Erythroblast (primary cell): ENCODE measurements at regions not wholly inside any gene's neighbourhood (a gene's known extent, or its start where the extent isn't known, plus 50 kb on each side); places are given as distances from the start of the nearest gene placed in this dataset.

Experiments
- GATA1 ChIP-seq: IDR thresholded peaks from 2 replicates; pipeline ENCODE4 v1.6.1; 2011; ENCODE audit warnings: low read depth, mild to moderate bottlenecking, control low read depth, low read length, moderate library complexity
- POLR2A ChIP-seq: IDR thresholded peaks from 2 replicates; pipeline ENCODE4 v1.6.1; 2011; ENCODE audit warnings: mild to moderate bottlenecking, low read length

DNA sequence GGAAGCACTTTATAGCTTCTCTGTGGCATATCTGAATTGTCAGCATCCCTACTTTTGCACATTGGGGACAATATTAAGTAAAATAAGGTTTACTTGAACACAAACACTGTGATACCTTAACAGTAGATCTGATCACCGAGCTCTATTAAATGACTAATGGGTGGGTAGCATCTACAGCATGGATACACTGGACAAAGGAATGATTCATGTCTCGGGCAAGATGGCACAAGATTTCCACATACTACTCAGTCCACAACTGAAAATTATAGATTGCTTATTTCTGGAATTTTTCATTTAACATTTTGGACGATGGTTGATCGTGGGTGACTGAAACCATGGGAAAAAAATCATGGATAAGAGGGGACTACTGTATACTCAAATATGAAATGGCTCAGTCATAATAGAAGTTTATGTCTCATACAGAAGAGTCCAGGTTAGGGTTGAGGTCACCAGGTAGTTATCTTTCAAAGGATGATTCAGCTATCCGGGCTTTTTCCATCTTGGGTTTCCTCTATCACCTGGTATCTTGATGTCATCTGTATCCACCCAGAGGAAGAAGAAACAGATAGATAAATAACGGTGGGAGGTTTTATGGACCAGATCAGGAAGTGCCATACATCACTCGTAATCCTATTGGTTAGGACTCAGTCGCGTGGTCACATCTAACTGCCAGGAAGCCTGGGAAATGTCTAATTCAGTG is 320.0 kb upstream of the RARB start:
- no peak for TF ChIP-seq POLR2A
- TF ChIP-seq GATA1 = no peak
